ENCODE measurements at regions not wholly inside any gene's neighbourhood (a gene's known extent, or its start where the extent isn't known, plus 50 kb on each side); places are given as distances from the start of the nearest gene placed in this dataset.
"Not testable (repeated sequence)": the region's sequence is repeated elsewhere in the genome, so short reads cannot be mapped to it uniquely, and the experiment has no call there.

- DNase-seq, result no peak
These were observed 1575.9 kb downstream of the EFNA5 start for GRCh38 chr5:106094839-106095238.

GRCh38 chr5:106094204-106094607 is 1576.5 kb downstream of the EFNA5 start:
- DNase-seq, result peak; percentile 42

GRCh38 chr5:106093134-106093533 is 1577.6 kb downstream of the EFNA5 start:
- DNase-seq, result no peak

GRCh38 chr5:106092455-106092854 is 1578.3 kb downstream of the EFNA5 start:
- DNase-seq, result no peak

GRCh38 chr5:106089073-106089472 is 1581.7 kb downstream of the EFNA5 start:
- DNase-seq, result no peak

- no peak for DNase-seq
These were observed 1582.3 kb downstream of the EFNA5 start for GRCh38 chr5:106088462-106088861.

- no peak for DNase-seq
These were observed 1584.4 kb downstream of the EFNA5 start for GRCh38 chr5:106086352-106086751.

- DNase-seq, result no peak
These were observed 1585.2 kb downstream of the EFNA5 start for GRCh38 chr5:106085556-106085955.

GRCh38 chr5:106085136-106085535 is 1585.6 kb downstream of the EFNA5 start:
- DNase-seq, result no peak

GRCh38 chr5:106080535-106080934 is 1590.2 kb downstream of the EFNA5 start:
- DNase-seq, result no peak

GRCh38 chr5:106076655-106077054 is 1594.1 kb downstream of the EFNA5 start:
- no peak for DNase-seq

- no peak for DNase-seq
These were observed 1598.5 kb downstream of the EFNA5 start for GRCh38 chr5:106072208-106072607.

GRCh38 chr5:106047341-106047740 is 1623.4 kb downstream of the EFNA5 start:
- peak; percentile 0 for DNase-seq

- DNase-seq, result not testable (repeated sequence)
These were observed 1638.7 kb downstream of the EFNA5 start for GRCh38 chr5:106032069-106032468.

GRCh38 chr5:106028314-106028713 is 1642.4 kb downstream of the EFNA5 start:
- no peak for DNase-seq

- peak; percentile 53 for DNase-seq
These were observed 1649.8 kb downstream of the EFNA5 start for GRCh38 chr5:106020894-106021293.

GRCh38 chr5:106019261-106019660 is 1651.5 kb downstream of the EFNA5 start:
- DNase-seq, result peak; percentile 58

- no peak for DNase-seq
These were observed 1653.4 kb downstream of the EFNA5 start for GRCh38 chr5:106017243-106017857.

- DNase-seq, result no peak
These were observed 1656.5 kb downstream of the EFNA5 start for GRCh38 chr5:106014262-106014661.

- DNase-seq, result no peak
These were observed 1664.5 kb downstream of the EFNA5 start for GRCh38 chr5:106006242-106006641.

- DNase-seq, result peak; percentile 26
These were observed 1671.7 kb downstream of the EFNA5 start for GRCh38 chr5:105998991-105999390.

GRCh38 chr5:105993027-105993426 is 1677.7 kb downstream of the EFNA5 start:
- no peak for DNase-seq

GRCh38 chr5:105982526-105982925 is 1688.2 kb downstream of the EFNA5 start:
- DNase-seq, result no peak

GRCh38 chr5:105978011-105978410 is 1692.7 kb downstream of the EFNA5 start:
- peak; percentile 7 for DNase-seq

- no peak for DNase-seq
These were observed 1693.6 kb downstream of the EFNA5 start for GRCh38 chr5:105977163-105977562.

Measured in fibroblast of skin of back (primary cell).